Type B pancreatic cell (in vitro differentiated cells): ENCODE measurements at regions not wholly inside any gene's neighbourhood (a gene's known extent, or its start where the extent isn't known, plus 50 kb on each side); places are given as distances from the start of the nearest gene placed in this dataset.

Source experiments
- DNase-seq: peaks from one replicate; pipeline ENCODE4 v3.0.0; 2021; ENCODE audit warnings: mixed read lengths; ENCODE audit not compliant: unreplicated experiment; ENCODE audit errors: extremely low spot score
- H3K27ac Mint-ChIP-seq: 2 replicates; pipeline ENCODE4 v1.8.0; 2021; ENCODE audit warnings: mild to moderate bottlenecking, mixed read lengths
- H3K27me3 Mint-ChIP-seq: 2 replicates; pipeline ENCODE4 v1.8.0; 2021; ENCODE audit warnings: mixed read lengths
- H3K36me3 Mint-ChIP-seq: 2 replicates; pipeline ENCODE4 v1.8.0; 2021; ENCODE audit warnings: mixed read lengths
- H3K4me1 Mint-ChIP-seq: one replicate; pipeline ENCODE4 v1.8.0; 2021; ENCODE audit warnings: mixed read lengths; ENCODE audit not compliant: unreplicated experiment
- H3K4me3 Mint-ChIP-seq: 2 replicates; pipeline ENCODE4 v1.8.0; 2021; ENCODE audit warnings: mild to moderate bottlenecking, mixed read lengths
- H3K9me3 Mint-ChIP-seq: 2 replicates; pipeline ENCODE4 v1.8.0; 2021; ENCODE audit warnings: mixed read lengths
- CTCF ChIP-seq: fragments of 200-600 bp; sonication (generic); conservative IDR thresholded peaks from 2 replicates; pipeline ENCODE4 v1.5.0; 2021; ENCODE audit warnings: antibody characterized with exemption, mild to moderate bottlenecking

- Mint-ChIP-seq H3K4me3 (no peak overlapping the region), H3K27ac (no peak overlapping the region), H3K27me3 (no peaks in the 10 kb centered on the region), H3K9me3 (no peaks in the 10 kb centered on the region), H3K4me1 (peaks cover 12% of the 10 kb centered on the region), H3K36me3 (no peaks in the 10 kb centered on the region)
- TF ChIP-seq CTCF: no peak
- no peak for DNase-seq
These were observed 74.5 kb upstream of the BOD1L1 start for GRCh38 chr4:13701937-13702446.

GRCh38 chr4:13703096-13703495 is 75.6 kb upstream of the BOD1L1 start:
- peaks cover 12% of the 10 kb centered on the region for H3K4me1 Mint-ChIP-seq
- H3K27me3 Mint-ChIP-seq: no peaks in the 10 kb centered on the region

GRCh38 chr4:13704035-13704434 is 76.5 kb upstream of the BOD1L1 start:
- Mint-ChIP-seq H3K4me3 (no peak overlapping the region), H3K36me3 (no peaks in the 10 kb centered on the region), H3K9me3 (no peaks in the 10 kb centered on the region), H3K4me1 (peaks cover 12% of the 10 kb centered on the region), H3K27me3 (no peaks in the 10 kb centered on the region), H3K27ac (no peak overlapping the region)
- no peak for DNase-seq
- TF ChIP-seq CTCF: no peak

More at GRCh38 chr4:13703096-13703495, 75.6 kb upstream of the BOD1L1 start:
- no peaks in the 10 kb centered on the region for H3K9me3 Mint-ChIP-seq
- no peak for TF ChIP-seq CTCF
- no peak for DNase-seq
- H3K27ac Mint-ChIP-seq: no peak overlapping the region
- H3K4me3 Mint-ChIP-seq: no peak overlapping the region
- no peaks in the 10 kb centered on the region for H3K36me3 Mint-ChIP-seq

GRCh38 chr4:13704761-13705160 is 77.2 kb upstream of the BOD1L1 start:
- Mint-ChIP-seq H3K27ac (no peak overlapping the region), H3K27me3 (no peaks in the 10 kb centered on the region), H3K9me3 (no peaks in the 10 kb centered on the region), H3K36me3 (no peaks in the 10 kb centered on the region), H3K4me3 (no peak overlapping the region), H3K4me1 (peaks cover 12% of the 10 kb centered on the region)
- no peak for DNase-seq
- TF ChIP-seq CTCF: no peak

- no peak for TF ChIP-seq CTCF
- Mint-ChIP-seq H3K27ac (peak overlapping the region; percentile 33), H3K9me3 (no peaks in the 10 kb centered on the region), H3K4me3 (no peak overlapping the region), H3K27me3 (no peaks in the 10 kb centered on the region), H3K4me1 (peaks cover 12% of the 10 kb centered on the region), H3K36me3 (no peaks in the 10 kb centered on the region)
- no peak for DNase-seq
These were observed 78.1 kb upstream of the BOD1L1 start for GRCh38 chr4:13705521-13706041.

GRCh38 chr4:13706120-13706519 is 78.6 kb upstream of the BOD1L1 start:
- no peak for DNase-seq
- Mint-ChIP-seq H3K36me3 (no peaks in the 10 kb centered on the region), H3K4me1 (peaks cover 12% of the 10 kb centered on the region), H3K27me3 (no peaks in the 10 kb centered on the region), H3K9me3 (no peaks in the 10 kb centered on the region), H3K4me3 (no peak overlapping the region), H3K27ac (peak overlapping the region; percentile 12)
- no peak for TF ChIP-seq CTCF
